ENCODE measurements at regions not wholly inside any gene's neighbourhood (a gene's known extent, or its start where the extent isn't known, plus 50 kb on each side); places are given as distances from the start of the nearest gene placed in this dataset.

DNA sequence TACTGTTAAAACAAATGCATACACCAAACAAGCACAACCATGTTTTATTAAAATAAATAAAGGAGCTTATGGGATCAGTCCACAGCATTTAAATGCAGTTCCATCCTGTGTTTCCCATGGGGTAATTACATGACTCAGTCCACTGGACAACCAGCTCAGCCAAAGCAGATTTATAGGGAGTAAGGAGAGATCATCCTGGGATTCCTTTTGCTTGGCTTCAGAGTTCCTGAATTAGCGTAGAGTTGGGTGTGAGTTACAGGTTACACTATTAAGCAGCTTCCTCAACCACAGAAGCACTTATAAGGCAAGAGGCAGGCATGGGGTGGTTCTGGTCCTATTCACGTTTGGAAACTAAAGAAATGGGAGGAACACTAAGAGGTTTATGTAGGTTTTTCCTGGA, 381.1 kb upstream of the ACTBL2 start:
- no peak for DNase-seq (ENCODE audit: low spot score in 2 of 2)
- H3K4me1 ChIP-seq = no peaks in the 10 kb centered on the region
- H3K36me3 ChIP-seq = no peaks in the 10 kb centered on the region
- H3K27ac ChIP-seq = no peak overlapping the region
- TF ChIP-seq, protein P1, sequence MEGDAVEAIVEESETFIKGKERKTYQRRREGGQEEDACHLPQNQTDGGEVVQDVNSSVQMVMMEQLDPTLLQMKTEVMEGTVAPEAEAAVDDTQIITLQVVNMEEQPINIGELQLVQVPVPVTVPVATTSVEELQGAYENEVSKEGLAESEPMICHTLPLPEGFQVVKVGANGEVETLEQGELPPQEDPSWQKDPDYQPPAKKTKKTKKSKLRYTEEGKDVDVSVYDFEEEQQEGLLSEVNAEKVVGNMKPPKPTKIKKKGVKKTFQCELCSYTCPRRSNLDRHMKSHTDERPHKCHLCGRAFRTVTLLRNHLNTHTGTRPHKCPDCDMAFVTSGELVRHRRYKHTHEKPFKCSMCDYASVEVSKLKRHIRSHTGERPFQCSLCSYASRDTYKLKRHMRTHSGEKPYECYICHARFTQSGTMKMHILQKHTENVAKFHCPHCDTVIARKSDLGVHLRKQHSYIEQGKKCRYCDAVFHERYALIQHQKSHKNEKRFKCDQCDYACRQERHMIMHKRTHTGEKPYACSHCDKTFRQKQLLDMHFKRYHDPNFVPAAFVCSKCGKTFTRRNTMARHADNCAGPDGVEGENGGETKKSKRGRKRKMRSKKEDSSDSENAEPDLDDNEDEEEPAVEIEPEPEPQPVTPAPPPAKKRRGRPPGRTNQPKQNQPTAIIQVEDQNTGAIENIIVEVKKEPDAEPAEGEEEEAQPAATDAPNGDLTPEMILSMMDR (IDR thresholded peaks at IDR 0.05) = no peak
- H3K9me3 ChIP-seq = no peaks in the 10 kb centered on the region
- intact Hi-C loops (cut with DNase I) = no loop called here
- H3K4me3 ChIP-seq = no peak overlapping the region
- no peaks in the 10 kb centered on the region for H3K27me3 ChIP-seq

DNA sequence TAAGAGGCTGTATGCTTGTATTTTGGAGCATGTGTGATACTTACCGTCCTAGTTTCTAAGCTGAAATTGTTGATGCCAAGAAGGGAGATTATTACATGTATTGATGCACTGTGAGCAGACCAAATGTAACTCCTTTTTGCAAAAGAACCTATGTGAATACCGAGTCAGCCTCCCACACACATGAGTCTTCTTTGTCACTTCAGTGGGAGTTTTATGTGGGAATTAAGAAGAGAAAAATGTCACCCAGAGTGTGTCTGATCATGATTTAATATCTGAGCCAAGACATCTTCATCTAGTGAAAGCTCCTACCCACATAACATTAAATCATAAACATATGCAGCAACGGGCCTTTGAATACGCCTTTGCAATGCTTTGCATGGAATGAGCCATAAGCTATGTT, 380.3 kb upstream of the ACTBL2 start:
- Histone ChIP-seq H3K27me3 (no peaks in the 10 kb centered on the region), H3K9me3 (no peaks in the 10 kb centered on the region), H3K36me3 (no peaks in the 10 kb centered on the region), H3K4me3 (no peak overlapping the region), H3K27ac (no peak overlapping the region), H3K4me1 (no peaks in the 10 kb centered on the region)
- no peak for DNase-seq (ENCODE audit: low spot score in 2 of 2)
- TF ChIP-seq, protein P1 (IDR thresholded peaks at IDR 0.05) = no peak
- intact Hi-C loops (cut with DNase I) = no loop called here

DNA sequence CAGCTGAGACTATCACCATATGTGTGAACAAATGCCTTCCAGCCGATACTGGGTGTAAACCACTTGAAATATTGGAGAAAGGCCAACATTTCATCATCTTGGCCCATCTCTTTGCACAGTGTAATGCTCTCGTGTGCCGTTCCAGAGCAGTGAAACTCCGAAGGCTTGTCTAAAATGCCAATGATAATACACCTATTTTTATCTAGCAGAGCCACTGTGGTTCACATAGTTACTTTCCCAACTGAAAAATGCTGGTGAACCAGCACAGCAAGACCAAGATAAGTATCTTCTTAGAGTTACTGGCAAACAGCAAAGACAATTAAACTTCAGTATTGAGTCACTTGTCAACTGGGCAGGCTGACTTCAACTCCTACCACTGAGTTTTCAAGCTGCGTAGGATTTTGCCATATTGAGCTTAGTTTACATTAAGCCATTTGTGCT, 379.9 kb upstream of the ACTBL2 start:
- TF ChIP-seq, protein P1 (IDR thresholded peaks at IDR 0.05) = no peak
- no peak for DNase-seq (ENCODE audit: low spot score in 2 of 2)

DNA sequence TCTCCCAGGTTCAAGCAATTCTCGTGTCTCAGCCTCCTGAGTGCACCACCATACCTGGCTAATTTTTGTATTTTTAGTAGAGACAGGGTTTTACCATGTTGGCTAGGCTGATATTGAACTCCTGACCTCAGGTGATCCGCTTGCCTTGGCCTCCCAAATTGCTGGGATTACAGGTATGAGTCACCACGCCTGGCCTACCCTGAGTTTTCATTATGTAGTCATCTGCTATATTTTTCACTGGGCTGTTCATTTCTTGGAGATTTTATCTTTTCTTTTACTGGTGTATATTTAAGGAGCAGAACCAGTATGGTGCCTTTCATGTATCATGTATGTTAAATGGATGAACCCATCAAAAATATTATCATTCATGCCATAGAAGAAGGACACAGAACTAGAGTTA, 377.0 kb upstream of the ACTBL2 start:
- intact Hi-C loops (cut with DNase I) = no loop called here
- H3K36me3 ChIP-seq = no peaks in the 10 kb centered on the region
- no peaks in the 10 kb centered on the region for H3K4me1 ChIP-seq
- no peak for DNase-seq (ENCODE audit: low spot score in 2 of 2)
- H3K9me3 ChIP-seq = no peaks in the 10 kb centered on the region
- H3K4me3 ChIP-seq = no peak overlapping the region
- no peak overlapping the region for H3K27ac ChIP-seq
- no peaks in the 10 kb centered on the region for H3K27me3 ChIP-seq
- TF ChIP-seq, protein P1 (IDR thresholded peaks at IDR 0.05) = no peak

More for the DNA sequence above, 379.9 kb upstream of the ACTBL2 start:
- H3K27me3 ChIP-seq = no peaks in the 10 kb centered on the region
- intact Hi-C loops (cut with DNase I) = no loop called here
- no peaks in the 10 kb centered on the region for H3K9me3 ChIP-seq
- H3K4me3 ChIP-seq = no peak overlapping the region
- H3K27ac ChIP-seq = no peak overlapping the region
- H3K36me3 ChIP-seq = no peaks in the 10 kb centered on the region
- H3K4me1 ChIP-seq = no peaks in the 10 kb centered on the region

DNA sequence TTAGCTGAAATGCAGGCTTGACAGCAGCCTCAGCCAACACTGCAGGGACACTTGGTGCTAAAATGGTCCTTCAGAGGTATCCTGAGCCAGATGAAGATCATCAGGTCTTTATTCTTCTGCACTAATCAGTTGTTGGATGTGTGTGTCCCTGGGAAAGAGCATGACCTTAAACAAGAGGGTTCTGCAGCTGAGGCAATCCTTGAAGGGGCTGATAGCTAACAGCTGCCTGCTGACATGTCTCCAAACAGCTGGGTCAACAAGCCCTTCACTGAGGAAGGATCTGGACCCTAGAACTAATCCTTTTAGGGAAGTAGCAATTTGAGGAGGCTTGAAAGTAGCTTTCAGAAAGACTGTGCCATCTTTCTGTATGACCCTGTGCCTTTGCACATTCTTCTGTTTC, 376.3 kb upstream of the ACTBL2 start:
- H3K27me3 ChIP-seq = no peaks in the 10 kb centered on the region
- no peak overlapping the region for H3K27ac ChIP-seq
- intact Hi-C loops (cut with DNase I) = no loop called here
- H3K4me3 ChIP-seq = no peak overlapping the region
- no peaks in the 10 kb centered on the region for H3K9me3 ChIP-seq
- H3K36me3 ChIP-seq = no peaks in the 10 kb centered on the region
- TF ChIP-seq, protein P1 (IDR thresholded peaks at IDR 0.05) = no peak
- DNase-seq (ENCODE audit: low spot score in 2 of 2) = no peak
- H3K4me1 ChIP-seq = no peaks in the 10 kb centered on the region

DNA sequence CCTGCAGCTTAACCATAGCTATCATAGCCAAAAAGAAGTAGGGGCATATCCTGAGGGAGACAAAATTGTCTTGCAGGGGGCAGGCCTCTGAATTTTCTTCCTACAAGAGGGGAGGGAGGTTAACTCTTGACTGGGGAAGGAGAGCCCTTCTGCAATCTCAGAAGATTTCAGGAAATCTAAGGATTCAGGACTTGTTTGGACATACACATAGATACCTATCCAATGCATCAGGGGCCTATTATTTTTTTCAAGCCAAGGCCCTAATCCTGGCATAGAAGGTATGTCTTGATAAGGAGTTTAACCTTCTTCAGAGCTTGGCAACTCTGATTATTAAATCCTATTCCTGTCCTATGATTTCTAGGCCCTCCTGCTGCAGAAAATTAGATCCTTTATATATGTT, 375.1 kb upstream of the ACTBL2 start:
- Histone ChIP-seq H3K36me3 (no peaks in the 10 kb centered on the region), H3K4me3 (no peak overlapping the region), H3K27ac (no peak overlapping the region), H3K27me3 (no peaks in the 10 kb centered on the region), H3K9me3 (no peaks in the 10 kb centered on the region), H3K4me1 (no peaks in the 10 kb centered on the region)
- no peak for DNase-seq (ENCODE audit: low spot score in 2 of 2)
- intact Hi-C loops (cut with DNase I) = no loop called here
- TF ChIP-seq, protein P1 (IDR thresholded peaks at IDR 0.05) = no peak
